Left ventricle myocardium superior (tissue), 1 donor: ENCODE measurements at regions not wholly inside any gene's neighbourhood (a gene's known extent, or its start where the extent isn't known, plus 50 kb on each side); places are given as distances from the start of the nearest gene placed in this dataset.
"Not testable (repeated sequence)": the region's sequence is repeated elsewhere in the genome, so short reads cannot be mapped to it uniquely, and the experiment has no call there.

ENCODE experiments used
- ATAC-seq: fragments of 200-7000 bp; cut with Tn5 transposase; one replicate; pipeline ENCODE4 v1.9.1; 2020; ENCODE audit warnings: mild to moderate bottlenecking, moderate library complexity
- DNase-seq: peaks from one replicate; pipeline ENCODE4 v3.0.0-alpha.2; 2020
- intact Hi-C: fragments of 100-400 bp; cut with micrococcal nuclease; formaldehyde crosslinking; loops from one replicate; pipeline ENCODE4 v1.11.0; 2022
- donor health status: DM: no; HTN: yes; CAD: no; lungs with severe emphysema.

DNA sequence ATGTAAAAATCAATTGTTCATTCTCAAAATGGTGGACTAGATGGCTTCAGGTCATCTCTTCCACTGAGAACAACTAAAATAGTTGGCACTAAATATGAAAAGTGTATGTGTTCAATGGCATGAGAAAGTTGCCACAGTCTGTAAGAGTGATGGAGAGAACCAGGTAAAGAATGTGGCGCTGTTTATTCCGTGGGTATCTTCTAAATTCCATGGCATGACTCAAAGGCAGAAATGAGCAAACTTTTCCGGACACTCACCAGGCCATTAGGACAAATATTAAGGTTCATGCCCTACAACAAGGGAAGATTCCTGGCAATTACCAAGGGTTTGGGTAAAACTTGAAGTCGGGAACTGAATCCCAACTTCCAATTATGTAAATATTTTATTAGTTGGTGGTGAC is 825.4 kb upstream of the CDH6 start:
- DNase-seq (no peak), ATAC-seq (no peak)
- intact Hi-C loops: no loop called here

DNA sequence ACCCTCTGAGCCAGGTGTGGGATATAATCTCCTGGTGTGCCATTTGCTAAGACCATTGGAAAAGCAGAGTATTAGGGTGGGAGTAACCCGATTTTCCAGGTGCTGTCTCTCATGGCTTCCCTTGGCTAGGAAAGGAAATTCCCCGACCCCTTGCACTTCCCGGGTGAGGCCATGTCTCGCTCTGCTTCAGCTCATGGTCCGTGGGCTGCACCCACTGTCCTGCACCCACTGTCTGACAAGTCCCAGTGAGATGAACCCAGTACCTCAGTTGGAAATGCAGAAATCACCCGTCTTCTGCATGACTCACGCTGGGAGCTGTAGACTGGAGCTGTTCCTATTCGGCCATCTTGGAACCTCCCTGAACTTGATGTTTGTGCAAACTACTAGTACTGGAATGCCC is 828.5 kb upstream of the CDH6 start:
- intact Hi-C loops, ATAC-seq, DNase-seq: not testable (repeated sequence)

DNA sequence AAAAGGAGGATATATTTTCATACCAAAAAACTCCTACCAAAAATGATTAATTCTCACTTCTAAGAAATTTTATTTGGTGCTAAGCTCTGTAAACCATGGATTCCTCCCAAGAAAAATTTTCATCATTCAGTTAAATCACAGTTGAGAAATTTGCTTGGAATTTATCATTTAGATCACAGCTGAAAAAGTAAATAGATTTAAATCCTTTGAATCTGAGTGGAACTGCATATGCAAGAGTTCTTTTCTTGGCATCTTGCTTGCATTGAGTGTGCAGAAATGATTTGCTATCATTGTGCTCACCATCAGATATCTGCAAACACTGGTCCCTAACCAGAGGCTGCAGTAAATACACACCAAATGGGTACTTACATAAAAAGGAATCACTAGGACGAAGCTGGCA is 836.1 kb upstream of the CDH6 start:
- ATAC-seq: no peak
- intact Hi-C loops: no loop called here
- no peak for DNase-seq

DNA sequence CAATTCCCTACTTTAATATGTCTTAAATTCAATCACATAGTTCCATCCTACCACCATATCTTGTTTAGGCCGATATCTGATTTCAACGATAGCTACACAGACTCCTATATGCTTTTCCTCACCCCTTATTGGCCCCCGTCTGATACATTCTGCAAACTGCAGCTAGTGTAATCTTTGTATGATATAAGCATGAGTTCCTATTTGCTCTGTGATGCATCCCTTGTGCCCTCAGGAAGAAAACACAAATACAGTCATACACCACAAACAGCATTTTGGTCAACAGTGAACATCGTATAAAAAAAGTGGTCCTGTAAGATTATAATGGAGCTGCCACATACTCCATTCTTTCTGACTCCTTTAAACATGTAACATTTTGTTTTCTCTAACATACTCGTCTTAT is 837.8 kb upstream of the CDH6 start:
- no peak for DNase-seq
- intact Hi-C loops: no loop called here
- no peak for ATAC-seq

DNA sequence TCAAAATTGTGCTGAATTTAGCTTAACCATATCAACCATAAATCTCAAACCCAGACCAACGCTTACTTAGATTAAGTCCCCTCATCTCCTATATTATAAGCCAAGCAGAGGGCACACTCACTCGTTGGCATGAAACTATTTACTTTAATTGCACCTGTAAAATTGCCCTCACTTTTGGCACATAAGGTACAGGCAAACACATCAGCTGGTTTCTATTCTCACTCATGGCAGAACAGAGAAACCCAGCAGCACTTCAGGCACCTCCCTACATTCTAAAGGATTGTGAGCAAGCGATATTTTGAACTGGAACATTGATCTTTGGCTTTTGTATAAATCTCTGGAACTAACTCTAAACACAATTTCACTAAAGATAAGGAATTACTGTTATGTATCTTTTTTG is 845.6 kb upstream of the CDH6 start:
- DNase-seq (no peak), ATAC-seq (no peak)
- intact Hi-C loops: no loop called here

DNA sequence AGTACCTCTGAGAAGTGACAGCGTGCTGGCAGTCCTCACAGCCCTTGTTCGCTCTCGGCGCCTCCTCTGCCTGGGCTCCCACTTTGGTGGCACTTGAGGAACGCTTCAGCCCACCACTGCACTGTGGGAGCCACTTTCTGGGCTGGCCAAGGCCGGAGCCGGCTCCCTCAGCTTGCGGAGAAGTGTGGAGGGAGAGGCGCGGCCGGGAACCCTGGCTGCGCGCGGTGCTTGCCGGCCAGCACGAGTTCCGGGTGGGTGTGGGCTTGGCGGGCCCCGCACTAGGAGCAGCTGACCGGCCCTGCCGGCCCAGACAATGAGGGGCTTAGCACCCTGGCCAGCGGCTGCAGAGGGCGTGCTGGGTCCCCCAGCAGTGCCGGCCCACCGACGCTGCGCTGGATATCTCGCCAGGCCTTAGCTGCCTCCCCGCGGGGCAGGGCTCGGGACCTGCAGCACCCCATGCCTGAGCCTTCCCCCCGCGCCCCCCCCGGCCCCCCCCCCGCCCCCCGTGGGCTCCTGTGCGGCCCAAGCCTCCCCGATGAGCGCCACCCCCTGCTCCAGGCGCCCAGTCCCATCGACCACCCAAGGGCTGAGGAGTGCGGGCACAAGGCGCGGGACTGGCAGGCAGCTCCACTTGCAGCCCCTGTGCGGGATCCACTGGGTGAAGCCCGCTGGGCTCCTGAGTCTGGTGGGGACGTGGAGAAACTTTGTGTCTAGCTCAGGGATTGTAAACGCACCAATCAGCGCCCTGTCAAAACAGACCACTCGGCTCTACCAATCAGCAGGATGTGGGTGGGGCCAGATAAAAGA is 847.7 kb upstream of the CDH6 start:
- ATAC-seq, DNase-seq, intact Hi-C loops: not testable (repeated sequence)

DNA sequence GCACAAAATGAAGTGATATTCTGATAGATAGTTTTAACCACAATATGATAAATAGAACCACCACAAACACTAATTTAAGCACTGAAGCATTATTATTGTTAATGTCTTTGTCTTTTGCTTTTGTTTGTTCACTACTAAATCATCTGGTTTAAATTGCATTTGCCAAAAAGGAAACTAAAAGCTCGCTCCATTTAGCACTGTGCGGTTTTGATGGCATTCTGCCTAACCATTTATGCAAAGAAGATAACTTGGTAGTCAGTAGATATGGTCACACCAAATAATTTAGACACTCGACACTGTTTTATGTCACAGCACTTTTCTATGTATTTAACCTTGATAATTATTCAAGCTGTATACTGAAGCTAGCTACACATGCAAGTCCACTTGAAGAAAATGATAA is 849.8 kb upstream of the CDH6 start:
- ATAC-seq: no peak
- no peak for DNase-seq
- intact Hi-C loops: no loop called here

DNA sequence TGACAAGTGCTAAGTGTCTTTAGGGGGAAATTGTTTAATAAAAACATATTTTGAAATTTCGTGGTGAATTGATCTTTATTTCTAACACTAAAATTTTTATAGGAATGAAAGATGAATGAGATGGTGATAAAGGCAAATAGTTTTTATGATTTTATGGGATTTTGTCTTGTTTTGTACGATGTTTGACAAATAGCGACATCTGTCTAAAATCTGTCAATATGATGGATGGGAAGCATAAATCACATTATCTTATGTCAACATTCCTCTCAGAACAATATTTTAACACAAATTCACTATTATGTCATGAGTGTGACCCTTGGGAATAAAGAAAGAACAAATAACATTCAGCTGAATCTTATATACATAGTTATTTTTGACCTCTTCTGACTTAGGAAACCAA is 852.0 kb upstream of the CDH6 start:
- no peak for ATAC-seq
- DNase-seq: no peak
- intact Hi-C loops: no loop called here

DNA sequence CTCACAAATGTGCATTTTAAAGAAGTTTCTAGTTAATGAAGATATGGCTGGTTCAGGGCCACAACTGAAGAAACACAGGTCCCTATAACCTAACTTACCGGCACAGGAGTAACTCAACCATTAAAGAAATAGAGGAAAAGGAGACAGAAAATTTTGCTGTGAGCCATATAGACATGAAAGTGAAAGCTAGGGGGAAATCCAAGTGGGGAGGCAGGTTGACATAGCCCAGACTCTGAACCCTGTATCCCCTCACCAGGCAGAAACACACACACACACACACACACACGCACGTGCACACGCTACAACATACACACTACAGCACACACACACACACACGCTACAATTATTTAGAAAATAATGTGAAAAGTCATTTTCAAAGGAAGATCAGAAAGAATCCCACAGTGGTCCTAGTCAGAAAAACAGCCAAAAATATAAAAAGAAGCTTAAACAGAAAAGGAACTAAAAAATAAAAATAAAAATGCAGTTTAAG is 856.4 kb upstream of the CDH6 start:
- DNase-seq (no peak), ATAC-seq (no peak)
- intact Hi-C loops: no loop called here

DNA sequence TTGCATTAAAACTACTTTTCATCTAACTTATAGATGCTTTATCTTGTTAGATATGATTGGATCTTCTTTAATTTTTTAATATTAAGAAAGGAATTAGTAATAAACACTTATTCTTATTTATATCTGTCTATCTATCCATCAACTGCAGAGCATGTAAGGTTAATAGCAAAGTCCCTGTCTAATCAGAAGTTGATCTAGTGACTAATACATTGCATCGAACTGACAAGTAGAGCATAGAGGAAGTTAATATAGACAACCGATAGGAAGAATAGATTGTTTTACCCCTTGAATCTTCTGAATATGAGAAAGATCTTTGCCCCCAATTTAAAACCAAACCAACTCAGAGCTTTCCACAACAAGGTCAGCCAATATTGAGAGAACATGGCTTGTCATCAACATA is 862.0 kb upstream of the CDH6 start:
- ATAC-seq (no peak), DNase-seq (no peak)
- intact Hi-C loops: no loop called here

DNA sequence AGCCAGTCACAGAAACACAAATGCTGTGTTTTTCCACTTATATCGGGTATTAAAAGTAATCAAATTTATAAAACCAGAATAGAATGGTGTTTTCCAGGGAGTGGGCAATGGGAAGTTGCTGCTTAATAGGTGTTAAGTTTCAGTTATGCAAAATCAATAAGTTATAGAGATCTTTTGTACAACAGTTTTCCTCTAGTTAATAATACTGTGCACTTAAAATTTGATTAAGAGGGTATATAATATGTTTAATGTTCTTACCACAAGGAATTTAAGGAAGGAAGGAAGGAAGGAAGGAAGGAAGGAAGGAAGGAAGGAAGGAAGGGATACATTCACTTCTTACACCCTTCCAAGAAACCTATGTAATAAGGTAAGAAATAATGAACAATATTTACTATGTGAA is 867.7 kb upstream of the CDH6 start:
- intact Hi-C loops: no loop called here
- no peak for ATAC-seq
- no peak for DNase-seq

DNA sequence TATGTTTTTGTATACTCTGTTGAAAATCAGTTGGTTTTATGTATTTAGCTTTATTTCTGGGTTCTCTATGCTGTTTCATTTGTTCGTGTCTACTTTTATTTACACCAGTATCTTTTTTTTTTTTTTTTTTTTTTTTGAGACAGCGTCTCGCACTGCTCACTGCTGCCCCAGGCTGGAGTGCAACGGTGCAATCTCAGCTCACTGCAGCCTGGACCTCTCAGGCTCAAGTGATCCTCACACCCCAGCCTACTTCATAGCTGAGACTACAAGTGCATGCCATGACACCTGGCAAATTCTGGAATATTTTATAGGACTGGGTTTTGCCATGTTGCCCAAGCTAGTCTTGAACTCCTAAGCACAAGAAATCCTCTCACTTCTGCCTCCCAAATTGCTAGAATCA is 869.4 kb upstream of the CDH6 start:
- no peak for ATAC-seq
- intact Hi-C loops: no loop called here
- no peak for DNase-seq

DNA sequence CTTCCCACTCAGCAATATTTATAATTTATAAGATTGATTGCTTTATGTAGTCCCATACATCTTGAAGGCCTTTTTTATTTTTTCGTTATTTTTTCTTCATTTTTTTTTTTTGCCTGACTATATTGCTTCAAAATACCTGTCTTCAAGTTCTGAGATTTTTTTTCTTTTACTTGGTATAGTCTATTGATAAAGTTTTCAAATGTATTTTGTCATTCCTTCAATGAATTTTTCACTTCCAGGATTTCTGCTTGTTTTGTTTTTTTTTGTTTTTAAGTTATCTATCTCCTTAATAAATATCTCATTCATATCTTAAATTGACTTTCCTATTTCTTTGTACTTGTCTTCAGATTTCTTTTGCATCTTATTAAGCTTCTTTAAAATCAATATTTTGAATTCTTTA is 905.6 kb upstream of the CDH6 start:
- no peak for DNase-seq
- intact Hi-C loops: no loop called here
- ATAC-seq: no peak

DNA sequence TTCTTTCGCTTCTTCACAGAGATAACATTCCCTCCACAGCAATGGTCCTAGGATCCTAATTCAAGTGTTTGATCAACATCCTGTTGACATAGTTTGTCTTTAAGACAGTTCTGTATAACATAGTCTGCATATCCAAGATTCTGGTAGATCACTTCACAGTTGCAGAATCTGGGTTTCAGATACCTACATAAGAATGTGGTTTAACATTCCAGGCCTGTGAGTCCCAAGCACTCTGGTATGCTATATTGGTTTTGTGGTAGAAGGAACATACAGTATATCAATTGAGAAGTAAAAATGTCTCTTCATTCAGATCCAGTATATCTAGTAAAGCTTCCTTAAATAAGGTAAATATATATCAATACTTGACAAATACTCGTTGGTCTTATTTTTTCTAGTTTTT is 914.2 kb upstream of the CDH6 start:
- ATAC-seq (no peak), DNase-seq (no peak)
- intact Hi-C loops: no loop called here

DNA sequence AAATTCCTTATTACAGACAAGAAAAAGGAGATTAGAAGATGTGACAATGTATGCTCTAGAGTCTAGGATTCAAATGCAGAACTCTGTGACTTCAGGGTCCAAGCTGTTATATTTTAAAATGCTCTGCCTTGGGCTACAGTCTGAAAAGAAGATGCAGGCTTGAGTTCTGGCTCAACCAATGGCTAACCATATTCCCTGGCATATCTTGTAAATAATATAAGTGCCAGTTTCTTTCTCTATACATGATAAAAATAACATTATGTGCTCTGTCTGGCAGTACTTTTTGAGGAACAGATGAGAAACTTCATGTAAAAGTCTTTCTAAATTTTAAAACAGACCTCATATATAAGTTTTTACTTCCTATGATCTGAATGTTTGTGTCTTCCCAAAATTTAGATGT is 926.5 kb upstream of the CDH6 start:
- ATAC-seq (no peak), DNase-seq (no peak)
- intact Hi-C loops: no loop called here

DNA sequence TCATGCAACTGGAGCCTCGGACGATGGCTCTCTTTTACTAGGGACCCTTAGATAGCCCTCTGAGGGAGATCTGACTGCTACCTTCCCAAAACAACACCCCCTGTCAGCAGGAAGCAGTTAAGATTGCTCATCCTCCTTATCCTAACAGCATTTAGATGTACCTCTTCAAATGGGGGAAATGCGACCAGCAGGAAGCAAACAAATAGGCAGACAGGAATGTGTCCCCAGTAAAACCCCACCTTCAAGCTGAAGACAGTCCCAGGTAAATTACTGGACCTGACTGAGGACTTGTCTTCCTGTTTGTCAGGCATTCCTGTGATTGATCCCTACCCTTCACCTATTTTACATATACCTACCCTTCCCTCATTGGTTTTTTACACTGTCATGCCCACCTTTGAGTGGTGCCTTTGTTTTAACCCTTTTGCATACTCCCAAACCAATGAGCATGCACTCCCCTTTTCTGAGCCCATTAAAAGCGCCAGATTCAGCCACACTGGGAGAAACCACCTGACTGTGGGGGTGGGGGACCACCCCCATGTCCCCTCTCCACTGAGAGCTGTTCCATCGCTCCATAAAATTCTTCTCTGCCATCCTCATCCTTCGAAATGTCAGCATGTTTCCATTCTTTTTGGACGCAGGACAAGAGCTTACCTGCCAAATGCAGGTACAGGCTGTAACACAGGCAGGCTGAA is 954.0 kb upstream of the CDH6 start:
- no peak for DNase-seq
- ATAC-seq: no peak
- intact Hi-C loops: no loop called here

DNA sequence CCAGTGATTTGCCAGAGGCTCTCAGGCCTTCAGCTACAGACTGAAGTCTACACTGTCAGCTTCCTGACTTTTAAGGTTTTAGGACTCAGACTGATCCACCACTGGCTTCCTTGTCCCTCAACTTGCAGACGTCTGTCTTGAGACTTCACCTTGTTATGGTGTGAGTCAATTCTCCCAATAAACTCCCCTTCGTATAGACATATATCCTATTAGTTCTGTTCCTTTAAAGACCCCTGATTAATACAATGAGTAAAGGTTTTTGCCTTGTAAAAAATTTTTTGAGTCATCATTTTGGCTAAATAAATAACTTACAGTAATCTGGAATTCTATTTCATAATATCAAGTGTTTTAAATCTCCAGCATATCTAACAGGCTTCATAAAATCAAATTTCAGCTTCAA is 956.3 kb upstream of the CDH6 start:
- DNase-seq: no peak
- intact Hi-C loops: no loop called here
- no peak for ATAC-seq

DNA sequence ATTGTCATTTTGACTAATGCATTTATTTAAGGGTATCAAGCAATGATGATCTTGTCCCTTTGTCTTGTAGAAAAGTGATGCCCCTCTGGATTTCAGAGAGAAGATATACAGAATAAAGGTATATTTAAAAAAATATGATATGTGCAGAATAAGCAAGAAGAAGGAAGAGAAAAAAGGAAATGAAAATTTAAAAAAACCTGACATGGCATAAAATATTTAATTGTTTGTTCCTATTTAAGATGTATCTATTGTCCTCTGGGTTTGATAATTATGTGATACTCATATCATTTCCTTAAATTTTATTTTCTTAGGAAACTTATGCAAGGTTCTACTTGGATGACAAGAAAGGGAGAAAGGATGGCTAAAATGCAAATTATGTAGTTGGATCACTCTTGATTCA is 983.7 kb upstream of the CDH6 start:
- ATAC-seq: no peak
- no peak for DNase-seq
- intact Hi-C loops: no loop called here

DNA sequence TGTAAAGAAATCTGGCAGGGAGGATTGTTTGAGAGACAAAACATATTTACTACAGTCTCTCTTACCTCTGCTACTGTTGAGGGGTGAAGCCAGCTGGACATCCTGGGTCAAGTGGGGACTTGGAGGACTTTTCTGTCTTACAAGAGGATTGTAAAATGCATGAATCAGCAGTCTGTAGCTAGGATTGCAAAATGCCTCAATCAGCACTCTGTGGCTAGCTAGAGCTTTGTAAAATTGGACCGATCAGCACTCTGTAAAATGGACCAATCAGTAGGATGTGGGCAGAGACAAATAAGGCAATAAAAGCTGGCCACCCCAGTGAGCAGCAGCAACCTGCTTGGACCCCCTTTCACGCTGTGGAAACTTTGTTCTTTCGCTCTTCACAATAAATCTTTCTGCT is 995.8 kb upstream of the CDH6 start:
- DNase-seq: no peak
- ATAC-seq: no peak
- intact Hi-C loops: no loop called here

DNA sequence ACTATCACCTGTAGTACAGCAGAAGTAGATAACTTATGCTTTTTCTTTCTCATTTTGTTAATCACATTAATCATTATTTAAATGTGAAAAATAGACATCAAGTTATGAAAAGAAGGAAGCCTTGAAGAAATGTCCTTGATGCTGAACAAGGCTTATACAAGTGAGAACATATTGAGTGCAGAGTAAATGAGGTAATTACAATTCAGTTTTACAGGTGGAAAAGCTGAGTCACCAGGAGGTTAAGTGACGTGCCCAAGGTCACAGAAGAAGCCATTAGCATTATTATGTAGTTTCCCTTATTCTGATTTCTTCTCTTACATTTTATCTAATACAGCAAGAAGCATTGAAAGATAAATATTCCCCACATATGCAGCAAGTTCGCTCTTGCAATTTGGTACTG is 998.5 kb upstream of the CDH6 start:
- no peak for DNase-seq
- intact Hi-C loops: no loop called here
- ATAC-seq: no peak

DNA sequence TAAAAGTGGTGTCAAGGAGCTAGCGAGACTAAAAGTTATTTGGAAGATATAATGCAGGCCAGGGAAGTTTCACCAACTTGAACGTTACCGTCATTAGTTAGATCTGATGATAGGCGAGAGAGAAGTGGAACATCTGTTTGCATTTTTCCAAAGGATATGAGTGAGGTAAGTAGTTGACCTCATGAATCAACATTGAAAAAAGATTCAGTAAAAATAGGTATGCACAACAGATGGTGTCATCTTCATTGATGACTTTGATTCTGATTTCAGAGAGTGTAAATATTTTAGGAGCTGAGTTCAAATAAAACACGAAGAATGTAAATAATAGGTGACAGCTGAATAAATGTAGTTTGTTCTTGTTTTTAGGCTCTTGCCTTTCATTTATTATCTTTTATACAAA is 998.9 kb upstream of the CDH6 start:
- ATAC-seq: no peak
- intact Hi-C loops: no loop called here
- no peak for DNase-seq
